ENCODE measurements at regions not wholly inside any gene's neighbourhood (a gene's known extent, or its start where the extent isn't known, plus 50 kb on each side); places are given as distances from the start of the nearest gene placed in this dataset.

DNA sequence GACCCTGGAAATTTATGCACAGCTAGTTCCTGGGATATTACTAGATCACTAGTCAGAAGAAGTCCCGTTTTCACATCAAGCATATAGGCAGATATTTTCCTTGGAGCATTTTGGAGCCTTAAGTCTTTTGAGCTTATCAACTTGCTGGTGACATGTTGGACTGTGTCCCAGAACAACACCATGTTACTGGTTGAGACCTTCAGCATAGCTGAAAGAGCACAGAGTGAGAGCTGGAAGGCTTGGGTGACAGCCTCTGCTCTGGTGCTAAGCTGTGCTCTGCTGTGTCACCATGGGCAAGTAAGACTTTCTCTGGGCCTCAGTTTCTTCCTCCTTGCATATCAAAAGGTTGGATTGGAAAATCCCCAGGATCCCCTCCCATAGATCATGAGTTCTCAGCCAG is 116.6 kb upstream of the FRMPD4 start:
- no peaks in the 10 kb centered on the region for H3K36me3 Mint-ChIP-seq (ENCODE audit: insufficient read depth, unreplicated experiment)
- Histone ChIP-seq H3K4me1 (no peaks in the 10 kb centered on the region), H3K4me3 (ENCODE audit: low read depth, low read length) (no peak overlapping the region), H3K36me3 (ENCODE audit: control insufficient read depth, insufficient read depth, low read length) (no peaks in the 10 kb centered on the region), H3K27me3 (replicated peaks; ENCODE audit: control insufficient read depth, insufficient read depth, low read length) (no peaks in the 10 kb centered on the region), H3K9me3 (no peaks in the 10 kb centered on the region)
- intact Hi-C loops (cut with micrococcal nuclease; ENCODE audit: unreplicated experiment), result no loop called here
- ChIA-PET POLR2A (no interaction called here), CTCF (no interaction called here)
- H3K9me3 Mint-ChIP-seq (ENCODE audit: unreplicated experiment), result no peaks in the 10 kb centered on the region
- H3K27ac Mint-ChIP-seq (ENCODE audit: unreplicated experiment), result no peak overlapping the region
- BruUV-seq (replicated peaks), result no TSS peak
- H3K4me1 Mint-ChIP-seq (ENCODE audit: low read depth, unreplicated experiment), result no peaks in the 10 kb centered on the region
- no peak for TF ChIP-seq CTCF (IDR thresholded peaks at IDR 0.05; ENCODE audit: insufficient read depth in 1 of 2, low read depth in 1 of 2, low read length in 1 of 2, severe bottlenecking in 1 of 2, unreplicated experiment in 1 of 2)
- H3K27me3 Mint-ChIP-seq (ENCODE audit: insufficient read depth, unreplicated experiment), result peaks cover 11% of the 10 kb centered on the region
- DNase-seq, result no peak
- H3K4me3 Mint-ChIP-seq (ENCODE audit: unreplicated experiment), result no peak overlapping the region

GRCh38 chrX:12026481-12026880 is 111.8 kb upstream of the FRMPD4 start:
- H3K27me3 Mint-ChIP-seq (ENCODE audit: insufficient read depth, unreplicated experiment), result peaks cover 5% of the 10 kb centered on the region
- TF ChIP-seq CTCF (IDR thresholded peaks at IDR 0.05; ENCODE audit: insufficient read depth in 1 of 2, low read depth in 1 of 2, low read length in 1 of 2, severe bottlenecking in 1 of 2, unreplicated experiment in 1 of 2), result no peak
- intact Hi-C loops (cut with micrococcal nuclease; ENCODE audit: unreplicated experiment), result no loop called here
- H3K27ac Mint-ChIP-seq (ENCODE audit: unreplicated experiment), result no peak overlapping the region
- ChIA-PET POLR2A (no interaction called here), CTCF (no interaction called here)
- no peaks in the 10 kb centered on the region for H3K9me3 ChIP-seq
- H3K27me3 ChIP-seq (replicated peaks; ENCODE audit: control insufficient read depth, insufficient read depth, low read length), result no peaks in the 10 kb centered on the region; the same call in 1 of the 2 replicates
- no peak overlapping the region for H3K4me3 Mint-ChIP-seq (ENCODE audit: unreplicated experiment)
- H3K36me3 ChIP-seq (ENCODE audit: control insufficient read depth, insufficient read depth, low read length), result no peaks in the 10 kb centered on the region
- no peaks in the 10 kb centered on the region for H3K4me1 Mint-ChIP-seq (ENCODE audit: low read depth, unreplicated experiment)
- no TSS peak for BruUV-seq (replicated peaks)
- no peaks in the 10 kb centered on the region for H3K4me1 ChIP-seq
- H3K9me3 Mint-ChIP-seq (ENCODE audit: unreplicated experiment), result no peaks in the 10 kb centered on the region
- no peak overlapping the region for H3K4me3 ChIP-seq (ENCODE audit: low read depth, low read length)
- no peaks in the 10 kb centered on the region for H3K36me3 Mint-ChIP-seq (ENCODE audit: insufficient read depth, unreplicated experiment)
- no peak for DNase-seq

GRCh38 chrX:12032082-12032481 is 106.2 kb upstream of the FRMPD4 start:
- Mint-ChIP-seq H3K36me3 (ENCODE audit: insufficient read depth, unreplicated experiment) (no peaks in the 10 kb centered on the region), H3K9me3 (ENCODE audit: unreplicated experiment) (no peaks in the 10 kb centered on the region), H3K4me3 (ENCODE audit: unreplicated experiment) (no peak overlapping the region), H3K27me3 (ENCODE audit: insufficient read depth, unreplicated experiment) (no peaks in the 10 kb centered on the region), H3K4me1 (ENCODE audit: low read depth, unreplicated experiment) (no peaks in the 10 kb centered on the region), H3K27ac (ENCODE audit: unreplicated experiment) (no peak overlapping the region)
- no peaks in the 10 kb centered on the region for H3K9me3 ChIP-seq
- H3K4me3 ChIP-seq (ENCODE audit: low read depth, low read length), result no peak overlapping the region
- DNase-seq, result no peak
- ChIA-PET CTCF (no interaction called here), POLR2A (no interaction called here)
- intact Hi-C loops (cut with micrococcal nuclease; ENCODE audit: unreplicated experiment), result no loop called here
- no peaks in the 10 kb centered on the region for H3K36me3 ChIP-seq (ENCODE audit: control insufficient read depth, insufficient read depth, low read length)
- no TSS peak for BruUV-seq (replicated peaks)
- no peaks in the 10 kb centered on the region for H3K4me1 ChIP-seq
- no peak for TF ChIP-seq CTCF (IDR thresholded peaks at IDR 0.05; ENCODE audit: insufficient read depth in 1 of 2, low read depth in 1 of 2, low read length in 1 of 2, severe bottlenecking in 1 of 2, unreplicated experiment in 1 of 2)
- H3K27me3 ChIP-seq (replicated peaks; ENCODE audit: control insufficient read depth, insufficient read depth, low read length), result no peaks in the 10 kb centered on the region; the same call in 1 of the 2 replicates

Measured in Caco-2 (cell line).